Glutamatergic neuron (in vitro differentiated cells): ENCODE measurements at regions not wholly inside any gene's neighbourhood (a gene's known extent, or its start where the extent isn't known, plus 50 kb on each side); places are given as distances from the start of the nearest gene placed in this dataset.

Experiments
- DNase-seq: peaks from one replicate; pipeline ENCODE4 v3.0.0; 2022
- H3K27ac Mint-ChIP-seq: one replicate; pipeline ENCODE4 v1.8.0; 2020; ENCODE audit warnings: mild to moderate bottlenecking, mixed read lengths, inconsistent platforms; ENCODE audit not compliant: unreplicated experiment
- H3K27me3 Mint-ChIP-seq: one replicate; pipeline ENCODE4 v1.8.0; 2020; ENCODE audit warnings: mild to moderate bottlenecking, moderate library complexity, mixed read lengths, inconsistent platforms; ENCODE audit not compliant: unreplicated experiment
- H3K36me3 Mint-ChIP-seq: one replicate; pipeline ENCODE4 v1.8.0; 2020; ENCODE audit warnings: mild to moderate bottlenecking, mixed read lengths, inconsistent platforms; ENCODE audit not compliant: unreplicated experiment
- H3K4me1 Mint-ChIP-seq: one replicate; pipeline ENCODE4 v1.8.0; 2020; ENCODE audit warnings: mild to moderate bottlenecking, low read depth, mixed read lengths, inconsistent platforms; ENCODE audit not compliant: unreplicated experiment
- H3K4me3 Mint-ChIP-seq: one replicate; pipeline ENCODE4 v1.8.0; 2020; ENCODE audit warnings: mild to moderate bottlenecking, mixed read lengths, inconsistent platforms; ENCODE audit not compliant: unreplicated experiment
- H3K9me3 Mint-ChIP-seq: one replicate; pipeline ENCODE4 v1.8.0; 2020; ENCODE audit warnings: mild to moderate bottlenecking, moderate library complexity, mixed read lengths, inconsistent platforms; ENCODE audit not compliant: unreplicated experiment
- TF ChIP-seq, protein P1 (sequence below): fragments of 200-600 bp; sonication (generic); IDR thresholded peaks from one replicate; pipeline ENCODE4 v1.5.0; 2021; ENCODE audit not compliant: partially characterized antibody, unreplicated experiment

DNA sequence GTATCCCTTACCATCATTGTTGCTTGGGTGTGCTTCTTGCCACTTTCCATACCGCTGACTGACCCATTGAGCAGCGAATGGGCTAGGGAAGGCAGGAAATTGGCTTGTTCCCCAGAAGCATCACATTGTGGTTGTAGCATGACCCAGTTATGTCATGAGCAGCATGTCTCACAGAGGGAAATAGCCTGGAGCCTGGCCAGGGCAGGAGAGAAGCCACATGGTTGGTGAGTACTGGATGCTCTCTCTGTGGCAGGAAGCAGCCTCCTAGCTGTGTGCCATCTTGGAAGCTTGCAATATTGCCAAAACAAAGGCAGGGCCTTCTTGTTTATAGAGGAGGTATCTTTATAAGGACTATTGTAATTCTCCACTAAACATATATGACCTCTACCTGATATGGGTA, 482.6 kb downstream of the PIK3C3 start:
- H3K36me3 Mint-ChIP-seq, result no peaks in the 10 kb centered on the region
- no peaks in the 10 kb centered on the region for H3K4me1 Mint-ChIP-seq
- no peak overlapping the region for H3K4me3 Mint-ChIP-seq
- H3K27ac Mint-ChIP-seq, result no peak overlapping the region
- H3K9me3 Mint-ChIP-seq, result no peaks in the 10 kb centered on the region
- no peak for DNase-seq
- TF ChIP-seq, protein P1, sequence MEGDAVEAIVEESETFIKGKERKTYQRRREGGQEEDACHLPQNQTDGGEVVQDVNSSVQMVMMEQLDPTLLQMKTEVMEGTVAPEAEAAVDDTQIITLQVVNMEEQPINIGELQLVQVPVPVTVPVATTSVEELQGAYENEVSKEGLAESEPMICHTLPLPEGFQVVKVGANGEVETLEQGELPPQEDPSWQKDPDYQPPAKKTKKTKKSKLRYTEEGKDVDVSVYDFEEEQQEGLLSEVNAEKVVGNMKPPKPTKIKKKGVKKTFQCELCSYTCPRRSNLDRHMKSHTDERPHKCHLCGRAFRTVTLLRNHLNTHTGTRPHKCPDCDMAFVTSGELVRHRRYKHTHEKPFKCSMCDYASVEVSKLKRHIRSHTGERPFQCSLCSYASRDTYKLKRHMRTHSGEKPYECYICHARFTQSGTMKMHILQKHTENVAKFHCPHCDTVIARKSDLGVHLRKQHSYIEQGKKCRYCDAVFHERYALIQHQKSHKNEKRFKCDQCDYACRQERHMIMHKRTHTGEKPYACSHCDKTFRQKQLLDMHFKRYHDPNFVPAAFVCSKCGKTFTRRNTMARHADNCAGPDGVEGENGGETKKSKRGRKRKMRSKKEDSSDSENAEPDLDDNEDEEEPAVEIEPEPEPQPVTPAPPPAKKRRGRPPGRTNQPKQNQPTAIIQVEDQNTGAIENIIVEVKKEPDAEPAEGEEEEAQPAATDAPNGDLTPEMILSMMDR, result no peak
- peaks cover 2% of the 10 kb centered on the region for H3K27me3 Mint-ChIP-seq

DNA sequence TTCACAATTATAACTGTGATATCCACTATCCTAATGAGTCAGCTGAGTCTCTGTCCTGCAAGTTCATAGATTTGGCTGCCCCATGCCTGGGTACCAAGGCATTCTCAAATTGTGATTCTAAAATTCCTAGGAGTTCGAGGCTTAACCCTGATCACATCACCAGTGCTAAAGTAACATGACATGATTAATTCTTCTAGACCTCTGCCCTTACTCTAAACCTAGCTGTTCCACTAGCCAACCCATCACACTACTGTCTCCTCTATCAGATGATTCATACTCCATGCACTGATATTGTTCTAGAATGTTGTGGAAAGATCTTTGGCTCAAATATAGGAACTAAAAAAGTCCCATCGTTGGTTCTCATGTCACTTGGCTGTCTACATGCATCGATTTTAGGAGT, 487.6 kb downstream of the PIK3C3 start:
- Mint-ChIP-seq H3K4me3 (no peak overlapping the region), H3K27ac (no peak overlapping the region), H3K4me1 (no peaks in the 10 kb centered on the region), H3K9me3 (no peaks in the 10 kb centered on the region), H3K27me3 (no peaks in the 10 kb centered on the region), H3K36me3 (peaks cover 10% of the 10 kb centered on the region)
- no peak for DNase-seq
- TF ChIP-seq, protein P1, result no peak

DNA sequence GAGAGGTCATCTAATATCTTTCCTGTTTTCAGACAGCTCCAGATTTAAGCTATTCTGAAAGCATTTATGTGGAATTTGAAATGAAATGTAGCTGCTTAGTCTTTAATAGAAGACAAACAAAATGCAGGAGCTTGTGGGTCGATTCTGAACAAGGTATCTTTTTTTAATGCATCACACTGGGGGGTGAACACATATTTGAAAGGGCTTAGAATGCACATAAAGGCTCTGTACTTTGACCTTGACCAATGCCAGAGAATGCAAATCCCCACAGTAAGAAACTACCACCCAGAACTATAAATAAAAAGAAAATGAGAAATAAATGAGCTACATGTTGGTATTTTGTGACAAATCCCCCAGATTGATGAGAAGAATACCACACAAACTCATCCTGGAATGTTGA, 489.3 kb downstream of the PIK3C3 start:
- Mint-ChIP-seq H3K36me3 (peaks cover 10% of the 10 kb centered on the region), H3K4me1 (no peaks in the 10 kb centered on the region), H3K27ac (no peak overlapping the region), H3K4me3 (no peak overlapping the region), H3K9me3 (no peaks in the 10 kb centered on the region), H3K27me3 (no peaks in the 10 kb centered on the region)
- no peak for DNase-seq
- TF ChIP-seq, protein P1, result no peak

DNA sequence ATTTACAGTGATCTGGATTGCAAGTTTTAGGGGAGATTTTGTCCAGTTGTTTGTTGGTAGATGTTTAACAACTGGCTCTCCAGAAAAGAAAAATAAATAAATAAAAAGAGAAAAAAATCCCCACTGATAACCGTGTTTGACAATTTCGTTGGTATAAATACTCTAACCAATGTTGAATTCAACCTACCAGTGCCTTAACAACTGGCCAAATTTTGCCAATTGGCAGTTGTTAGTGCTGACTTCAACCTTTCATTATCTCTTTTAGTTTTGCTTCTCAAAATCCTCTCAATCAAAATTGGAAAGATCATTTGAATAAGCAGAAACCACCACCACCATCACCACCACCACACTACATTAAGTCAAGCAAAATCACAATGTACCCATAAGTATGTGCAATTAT, 490.3 kb downstream of the PIK3C3 start:
- no peaks in the 10 kb centered on the region for H3K27me3 Mint-ChIP-seq

DNA sequence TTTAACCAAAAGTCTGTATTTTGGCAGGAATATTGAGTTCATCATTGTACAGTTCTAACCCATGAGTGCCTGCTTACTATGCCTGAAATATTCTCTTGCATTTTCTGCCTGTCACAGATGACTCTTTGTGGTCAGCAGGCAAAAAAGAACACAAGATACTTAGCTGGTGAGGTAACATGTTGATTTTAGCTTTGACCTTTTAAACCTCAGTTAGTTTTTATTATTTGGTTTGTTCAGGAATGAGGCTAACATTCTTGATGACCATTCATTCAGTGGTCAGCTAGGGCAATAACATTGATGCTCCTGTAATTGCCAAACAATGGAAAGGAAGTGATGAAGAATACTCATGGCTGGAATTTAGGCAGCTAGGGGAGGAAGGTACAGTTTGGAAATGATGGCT, 491.2 kb downstream of the PIK3C3 start:
- DNase-seq, result no peak
- no peak overlapping the region for H3K4me3 Mint-ChIP-seq
- no peaks in the 10 kb centered on the region for H3K4me1 Mint-ChIP-seq
- TF ChIP-seq, protein P1, result no peak
- H3K27me3 Mint-ChIP-seq, result no peaks in the 10 kb centered on the region
- no peaks in the 10 kb centered on the region for H3K9me3 Mint-ChIP-seq
- H3K27ac Mint-ChIP-seq, result no peak overlapping the region
- peaks cover 10% of the 10 kb centered on the region for H3K36me3 Mint-ChIP-seq

More for the DNA sequence above, 490.3 kb downstream of the PIK3C3 start:
- DNase-seq, result no peak
- H3K4me1 Mint-ChIP-seq, result no peaks in the 10 kb centered on the region
- H3K27ac Mint-ChIP-seq, result no peak overlapping the region
- H3K36me3 Mint-ChIP-seq, result peaks cover 10% of the 10 kb centered on the region
- H3K9me3 Mint-ChIP-seq, result no peaks in the 10 kb centered on the region
- TF ChIP-seq, protein P1, result no peak
- no peak overlapping the region for H3K4me3 Mint-ChIP-seq
